Parathyroid adenoma (tissue), 2 donors: ENCODE measurements at regions not wholly inside any gene's neighbourhood (a gene's known extent, or its start where the extent isn't known, plus 50 kb on each side); places are given as distances from the start of the nearest gene placed in this dataset.

Source experiments
- H2AFZ ChIP-seq: fragments of 300-600 bp; sonication (generic); one replicate; pipeline ENCODE4 v1.7.0; 2017; ENCODE audit warnings: antibody characterized with exemption, mild to moderate bottlenecking
- H3K27ac ChIP-seq: fragments of 300-600 bp; sonication (generic); one replicate; pipeline ENCODE4 v1.7.0; 2017
- H3K27me3 ChIP-seq: fragments of 300-600 bp; sonication (generic); one replicate; pipeline ENCODE4 v1.7.0; 2017; ENCODE audit warnings: low read length; ENCODE audit not compliant: control insufficient read depth, insufficient read depth
- H3K36me3 ChIP-seq: fragments of 300-600 bp; sonication (generic); one replicate; pipeline ENCODE4 v1.7.0; 2017; ENCODE audit warnings: low read length; ENCODE audit not compliant: control insufficient read depth, insufficient read depth
- H3K4me1 ChIP-seq: fragments of 300-600 bp; sonication (generic); one replicate; pipeline ENCODE4 v1.7.0; 2017; ENCODE audit warnings: control low read depth
- H3K4me2 ChIP-seq: fragments of 300-600 bp; sonication (generic); one replicate; pipeline ENCODE4 v1.7.0; 2017; ENCODE audit warnings: low read length
- H3K4me3 ChIP-seq: fragments of 300-600 bp; sonication (generic); one replicate; pipeline ENCODE4 v1.7.0; 2017; ENCODE audit warnings: low read depth, low read length
- H3K79me2 ChIP-seq: fragments of 300-600 bp; sonication (generic); one replicate; pipeline ENCODE4 v1.7.0; 2017; ENCODE audit warnings: control low read depth
- H3K9ac ChIP-seq: fragments of 300-600 bp; sonication (generic); one replicate; pipeline ENCODE4 v1.7.0; 2017; ENCODE audit warnings: mild to moderate bottlenecking
- H3K9me3 ChIP-seq: fragments of 300-600 bp; sonication (generic); one replicate; pipeline ENCODE4 v1.7.0; 2017; ENCODE audit warnings: low read length; ENCODE audit not compliant: control insufficient read depth
- CTCF ChIP-seq: fragments of 300-600 bp; sonication (generic); IDR thresholded peaks from one replicate; pipeline ENCODE4 v1.7.0; 2017; ENCODE audit warnings: antibody characterized with exemption, mild to moderate bottlenecking
- donor health status: primary hyperparathyroidism.

- H3K9ac ChIP-seq, result no peak overlapping the region
- no peaks in the 10 kb centered on the region for H3K4me1 ChIP-seq
- no peaks in the 10 kb centered on the region for H3K36me3 ChIP-seq
- no peak for TF ChIP-seq CTCF
- H3K4me3 ChIP-seq, result no peak overlapping the region
- no peaks in the 10 kb centered on the region for H3K27me3 ChIP-seq
- no peaks in the 10 kb centered on the region for H3K79me2 ChIP-seq
- H3K27ac ChIP-seq, result no peak overlapping the region
- H2AFZ ChIP-seq, result no peak overlapping the region
- no peak overlapping the region for H3K4me2 ChIP-seq
- no peaks in the 10 kb centered on the region for H3K9me3 ChIP-seq
Observed at GRCh38 chr16:76656994-76657393, 379.8 kb downstream of the CNTNAP4 start.

- no peak overlapping the region for H2AFZ ChIP-seq
- no peak overlapping the region for H3K27ac ChIP-seq
- H3K4me2 ChIP-seq, result no peak overlapping the region
- no peak overlapping the region for H3K9ac ChIP-seq
- no peaks in the 10 kb centered on the region for H3K9me3 ChIP-seq
- H3K4me1 ChIP-seq, result no peaks in the 10 kb centered on the region
- no peaks in the 10 kb centered on the region for H3K79me2 ChIP-seq
- no peak for TF ChIP-seq CTCF
- no peak overlapping the region for H3K4me3 ChIP-seq
- H3K36me3 ChIP-seq, result no peaks in the 10 kb centered on the region
- no peaks in the 10 kb centered on the region for H3K27me3 ChIP-seq
Observed at GRCh38 chr16:76661691-76662235, 384.6 kb downstream of the CNTNAP4 start.

DNA sequence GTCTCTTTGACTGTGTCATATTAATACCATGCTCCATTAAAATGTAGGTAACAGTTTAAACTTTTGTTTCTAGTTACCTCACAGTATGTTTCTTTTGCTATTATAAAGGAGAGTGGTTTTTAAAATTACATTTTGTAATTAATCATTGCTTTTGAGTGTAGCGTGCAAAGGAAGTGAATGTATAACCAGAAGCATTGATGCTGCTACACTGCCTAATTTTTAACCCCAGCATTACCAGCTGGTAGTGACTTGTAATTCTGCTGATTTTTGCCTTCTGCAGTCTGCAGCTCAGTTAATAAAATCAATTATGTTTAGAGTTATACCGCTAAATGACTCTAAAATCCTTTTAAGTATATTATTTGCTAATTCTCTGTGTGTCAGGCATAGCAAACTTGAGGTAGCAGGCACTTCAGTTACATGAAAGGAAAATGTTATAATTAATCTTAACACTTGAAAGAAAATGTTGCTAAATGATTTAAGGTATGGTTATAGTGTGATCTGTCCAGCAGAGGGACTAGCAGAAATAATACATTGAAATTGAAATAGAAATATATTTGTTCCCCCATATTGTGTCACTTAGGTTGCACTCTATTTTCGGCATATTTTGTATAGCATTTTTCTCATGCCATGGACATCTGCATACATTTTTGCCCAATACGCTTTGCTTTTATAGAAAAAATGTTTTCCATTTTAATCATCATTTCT is 388.5 kb downstream of the CNTNAP4 start:
- no peak for TF ChIP-seq CTCF
- Histone ChIP-seq H3K27me3 (no peaks in the 10 kb centered on the region), H3K4me2 (no peak overlapping the region), H2AFZ (no peak overlapping the region), H3K4me3 (no peak overlapping the region), H3K9me3 (no peaks in the 10 kb centered on the region), H3K79me2 (no peaks in the 10 kb centered on the region), H3K9ac (no peak overlapping the region), H3K27ac (no peak overlapping the region), H3K4me1 (no peaks in the 10 kb centered on the region), H3K36me3 (no peaks in the 10 kb centered on the region)

DNA sequence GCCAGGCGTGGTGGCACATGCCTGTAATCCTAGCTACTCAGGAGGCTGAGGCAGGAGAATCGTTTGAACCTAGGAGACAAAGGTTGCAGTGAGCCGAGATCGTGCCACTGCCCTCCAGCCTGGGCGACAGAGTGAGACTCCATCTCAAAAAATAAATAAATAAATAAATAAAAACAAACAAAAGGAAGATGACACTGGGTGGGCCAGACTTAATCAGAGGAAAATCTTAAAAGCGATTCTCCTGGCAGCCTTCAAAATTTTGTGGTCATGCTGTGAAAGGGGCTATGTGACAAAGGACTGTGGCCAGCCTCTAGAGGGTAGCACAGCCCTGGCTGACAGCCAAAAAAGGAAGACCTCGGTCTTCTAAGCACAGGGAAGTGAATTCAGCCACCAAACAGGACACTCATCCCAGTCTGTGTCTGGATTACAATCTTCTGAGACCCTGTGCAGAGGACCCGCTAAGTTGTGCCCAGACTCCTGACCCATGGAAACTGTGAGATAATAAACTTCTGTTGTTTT is 391.1 kb downstream of the CNTNAP4 start:
- Histone ChIP-seq H3K9ac (no peak overlapping the region), H2AFZ (no peak overlapping the region), H3K9me3 (no peaks in the 10 kb centered on the region), H3K4me3 (no peak overlapping the region), H3K79me2 (no peaks in the 10 kb centered on the region), H3K4me1 (no peaks in the 10 kb centered on the region), H3K27ac (no peak overlapping the region), H3K27me3 (no peaks in the 10 kb centered on the region), H3K36me3 (no peaks in the 10 kb centered on the region), H3K4me2 (no peak overlapping the region)
- TF ChIP-seq CTCF, result no peak

DNA sequence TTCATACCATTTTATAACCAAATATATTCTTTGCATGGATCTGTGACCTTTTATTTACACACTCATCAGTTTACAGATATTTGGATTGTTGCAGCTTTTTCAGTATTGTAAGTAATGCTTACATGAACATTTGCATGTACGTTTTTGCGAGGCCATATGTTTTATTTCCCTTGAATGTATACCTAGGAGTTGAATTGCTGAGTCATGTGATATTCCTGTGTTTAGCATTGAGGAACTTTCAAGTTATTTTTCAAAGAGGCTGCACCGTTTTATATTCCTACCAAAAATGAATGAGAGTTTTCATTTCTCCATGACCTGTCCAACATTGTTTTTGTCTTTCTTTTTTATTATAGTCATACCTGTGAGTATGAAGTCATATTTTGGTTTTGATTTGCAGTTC is 392.1 kb downstream of the CNTNAP4 start:
- H3K27me3 ChIP-seq, result no peaks in the 10 kb centered on the region
- no peak overlapping the region for H3K9ac ChIP-seq
- no peak overlapping the region for H2AFZ ChIP-seq
- no peak overlapping the region for H3K27ac ChIP-seq
- no peak for TF ChIP-seq CTCF
- no peaks in the 10 kb centered on the region for H3K79me2 ChIP-seq
- no peak overlapping the region for H3K4me3 ChIP-seq
- no peaks in the 10 kb centered on the region for H3K4me1 ChIP-seq
- H3K9me3 ChIP-seq, result no peaks in the 10 kb centered on the region
- H3K4me2 ChIP-seq, result no peak overlapping the region
- no peaks in the 10 kb centered on the region for H3K36me3 ChIP-seq
